Activated T-cell treated with anti-CD3 and anti-CD28 coated beads for 1 hour (primary cell): ENCODE measurements at regions not wholly inside any gene's neighbourhood (a gene's known extent, or its start where the extent isn't known, plus 50 kb on each side); places are given as distances from the start of the nearest gene placed in this dataset.

Experiments
- DNase-seq: peaks from one replicate; pipeline ENCODE4 v3.0.0-alpha.2; 2020; ENCODE audit warnings: low read depth

DNA sequence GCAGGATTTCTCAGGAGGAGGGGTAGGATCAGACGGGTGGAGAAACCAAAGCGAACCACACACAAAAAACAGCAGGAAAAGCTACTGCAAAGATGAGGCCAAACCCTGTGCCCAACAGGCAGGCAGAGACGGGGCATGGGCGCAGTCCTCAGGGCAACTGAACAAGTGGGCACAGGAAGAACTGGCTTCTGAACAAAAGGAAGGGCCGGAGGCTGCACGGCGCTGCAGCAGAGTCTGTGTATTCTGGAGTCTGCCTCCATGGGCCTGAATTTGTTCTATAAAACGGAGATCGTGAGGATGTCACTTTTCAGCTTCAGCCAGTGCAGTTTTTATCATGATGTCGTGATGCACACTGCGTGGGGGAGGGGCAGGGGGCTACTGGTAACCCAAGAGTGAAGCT is 1026.0 kb downstream of the TBC1D22A start:
- no peak for DNase-seq

DNA sequence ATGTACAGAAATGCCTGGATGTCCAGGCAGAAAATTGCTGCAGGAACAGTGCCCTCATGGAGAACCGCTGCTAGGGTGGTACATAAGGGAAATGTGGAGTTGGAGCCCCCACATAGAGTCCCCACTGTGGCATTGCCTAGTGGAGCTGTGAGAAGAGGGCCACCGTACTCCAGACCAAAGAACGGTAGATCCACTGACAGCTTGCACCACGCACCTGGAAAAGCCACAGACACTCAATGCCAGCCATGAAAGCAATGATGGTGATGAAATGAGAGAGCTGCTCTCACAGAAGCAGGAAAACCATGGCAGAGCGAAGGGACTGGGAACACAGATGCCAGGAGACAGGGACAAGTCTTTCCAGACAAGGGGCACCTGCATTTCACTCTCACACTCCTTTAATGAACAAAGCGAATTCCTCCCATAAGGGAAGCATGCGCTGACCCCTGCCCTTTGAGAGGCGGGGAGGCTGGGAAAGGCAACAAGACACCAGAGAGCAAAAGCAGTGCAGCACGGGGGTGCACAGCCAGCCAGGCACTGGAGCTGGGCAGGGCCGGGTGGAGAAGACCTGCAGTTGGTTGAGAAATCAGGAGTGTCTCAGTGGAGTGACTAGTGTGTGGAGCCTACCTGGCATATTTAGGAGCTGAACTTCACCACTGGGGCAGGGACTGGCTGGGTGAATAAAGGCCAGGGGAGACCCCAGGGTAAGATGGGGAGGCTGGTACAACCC is 1025.2 kb downstream of the TBC1D22A start:
- no peak for DNase-seq

DNA sequence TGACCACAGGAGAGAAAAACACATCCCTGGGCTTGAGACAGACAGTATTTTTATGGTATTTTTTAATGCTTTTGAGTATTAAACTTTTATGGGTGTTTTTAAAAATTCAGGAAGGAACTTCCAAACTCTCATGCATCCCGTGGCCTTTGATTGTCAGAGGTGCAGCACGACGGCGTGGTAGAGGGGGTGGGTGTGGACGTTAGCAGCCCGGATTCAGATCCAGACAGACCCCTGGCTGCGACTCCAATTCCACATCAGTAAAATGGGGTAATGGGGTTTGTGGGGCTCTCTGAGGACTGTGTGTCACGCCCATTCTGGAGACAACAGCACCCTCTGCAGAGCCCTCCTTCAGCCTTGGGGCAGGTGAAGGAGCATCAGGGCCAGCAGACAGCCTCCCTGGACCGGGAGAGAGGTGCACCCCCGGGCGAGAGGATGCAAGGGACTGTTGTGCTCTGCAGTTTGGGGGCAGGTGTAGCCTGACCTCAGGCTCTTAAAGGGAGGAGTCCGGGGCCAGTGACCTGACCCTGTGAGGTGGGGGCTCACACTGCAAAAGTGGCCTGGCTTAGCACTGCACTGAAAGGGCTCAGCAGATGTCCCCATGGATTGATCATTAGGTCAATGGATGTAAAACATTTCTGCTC is 1024.3 kb downstream of the TBC1D22A start:
- DNase-seq: no peak

DNA sequence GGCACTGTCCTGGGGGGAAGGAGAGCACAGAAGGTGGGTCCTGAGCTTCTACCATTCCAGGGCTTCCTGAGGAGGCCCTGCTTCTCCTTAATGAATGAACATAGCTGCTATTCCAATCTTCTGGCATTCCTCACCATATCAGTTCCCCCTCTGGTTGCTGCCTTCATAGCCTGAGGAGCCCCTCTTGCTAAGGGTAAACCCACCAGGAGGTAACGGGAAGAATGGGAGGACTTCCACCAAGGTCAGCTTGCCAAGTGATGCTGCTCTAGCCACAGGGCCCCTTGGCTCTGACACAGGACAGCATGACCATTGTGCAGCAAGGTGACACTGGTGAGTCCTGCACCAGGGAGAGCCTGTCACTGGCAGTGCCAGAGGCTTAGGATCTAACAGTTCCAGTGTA is 1022.5 kb downstream of the TBC1D22A start:
- DNase-seq: no peak

DNA sequence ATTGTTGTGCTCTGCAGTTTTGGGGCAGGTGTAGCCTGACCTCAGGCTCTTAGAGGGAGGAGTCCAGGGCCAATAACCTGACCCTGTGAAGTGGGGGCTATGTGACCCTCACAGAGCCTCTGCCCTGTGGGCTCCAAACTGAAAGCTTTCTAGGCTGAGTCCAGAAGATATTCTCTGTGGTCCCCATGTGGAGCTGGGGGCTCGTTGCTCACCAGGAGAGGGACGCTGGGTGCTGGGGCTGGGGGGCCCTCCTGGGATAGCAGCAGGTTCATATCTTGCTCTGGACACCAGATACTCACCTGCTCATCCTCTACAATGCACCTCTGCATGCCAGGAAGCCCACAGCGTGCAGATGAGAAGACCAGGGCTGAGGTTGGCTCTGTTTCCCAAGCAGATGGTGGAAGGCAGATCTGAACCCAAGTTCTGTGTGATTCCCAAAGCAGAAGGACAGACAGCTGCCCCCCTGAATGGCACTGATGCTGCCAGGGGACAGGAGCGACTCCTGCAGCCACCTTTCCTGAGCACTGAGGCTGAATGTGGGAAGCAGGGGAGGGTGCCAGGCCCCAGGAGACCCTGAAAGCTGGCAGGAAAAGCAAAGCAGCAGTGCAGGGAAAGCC is 1022.0 kb downstream of the TBC1D22A start:
- DNase-seq: no peak

DNA sequence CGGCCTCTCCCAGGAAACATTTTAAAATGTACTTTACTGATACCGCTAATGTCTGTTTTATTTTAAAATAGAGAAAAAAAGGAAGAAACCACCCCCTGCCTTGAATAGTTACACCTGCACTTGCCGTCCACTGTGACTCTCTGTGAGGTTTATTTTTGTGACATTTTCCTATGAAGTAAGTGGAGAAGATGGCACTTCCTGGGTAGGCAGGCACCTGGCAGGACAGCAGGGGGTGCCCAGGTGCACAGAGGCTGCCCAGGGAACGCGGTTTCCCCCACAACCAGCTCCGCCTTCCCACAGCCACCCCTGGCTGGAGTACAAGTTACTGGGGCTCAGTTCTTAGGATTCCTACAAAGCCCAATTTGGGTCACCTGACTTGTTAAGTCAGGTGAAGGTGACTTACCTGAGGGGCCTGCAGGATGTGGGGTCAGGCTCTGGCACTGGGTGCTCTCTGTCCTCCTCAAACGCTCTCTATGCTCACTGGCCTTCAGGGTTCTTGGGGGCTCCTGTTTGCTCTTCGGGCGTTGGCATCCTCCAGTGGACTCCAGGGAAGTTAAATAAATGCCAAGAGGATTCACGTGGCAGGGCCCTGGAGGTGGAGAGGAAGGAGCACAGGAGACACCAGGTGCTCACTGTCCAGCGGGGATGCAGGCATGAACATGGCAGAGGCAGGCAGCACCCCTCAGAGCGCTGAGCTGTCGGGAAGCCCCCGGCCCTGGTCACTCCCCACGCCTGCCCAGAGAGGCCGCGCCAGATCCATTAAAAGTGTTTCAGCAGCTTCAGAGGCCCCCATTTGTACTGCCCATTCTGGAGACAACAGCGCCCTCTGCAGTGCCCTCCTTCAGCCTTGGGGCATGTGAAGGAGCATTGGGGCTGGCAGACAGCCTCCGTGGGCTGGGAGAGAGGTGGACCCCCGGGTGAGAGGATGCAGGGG is 1021.2 kb downstream of the TBC1D22A start:
- DNase-seq: no peak

DNA sequence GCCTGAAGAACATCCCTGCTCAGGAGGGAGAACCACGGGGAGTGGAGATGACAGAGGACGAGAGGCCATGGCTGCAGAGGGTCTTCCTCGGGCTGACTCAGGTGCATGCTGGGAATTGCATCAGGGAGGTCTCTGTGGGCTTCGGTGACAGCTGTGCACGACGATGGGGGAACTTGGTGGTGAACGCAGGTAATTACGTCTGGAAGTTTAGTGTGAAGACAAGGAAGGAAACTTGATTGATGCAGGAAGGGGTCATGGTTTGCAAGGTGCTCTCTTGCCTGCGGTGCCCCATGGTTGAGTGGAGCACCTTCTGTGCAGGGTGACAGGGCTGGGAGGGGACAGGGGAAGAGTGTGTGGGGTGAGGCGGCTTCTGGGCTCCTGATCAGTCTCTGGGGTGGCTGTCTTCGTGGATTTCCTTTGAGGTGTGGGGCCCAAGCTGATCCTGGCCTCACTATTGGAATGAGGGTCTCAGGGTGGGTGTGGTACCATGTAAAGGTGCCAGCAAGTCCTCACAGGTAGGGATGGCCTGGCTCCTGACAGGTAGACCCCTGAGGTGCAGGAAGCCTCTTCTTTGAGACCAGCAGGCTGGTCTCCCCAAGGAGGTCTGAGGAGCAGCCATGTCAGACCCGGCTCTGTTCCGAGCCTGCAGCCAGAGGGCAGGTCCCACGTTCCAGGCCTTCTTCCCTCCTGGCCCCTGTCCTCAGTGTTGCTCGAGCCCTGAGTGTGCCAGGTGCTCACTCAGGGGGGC is 1020.1 kb downstream of the TBC1D22A start:
- no peak for DNase-seq

DNA sequence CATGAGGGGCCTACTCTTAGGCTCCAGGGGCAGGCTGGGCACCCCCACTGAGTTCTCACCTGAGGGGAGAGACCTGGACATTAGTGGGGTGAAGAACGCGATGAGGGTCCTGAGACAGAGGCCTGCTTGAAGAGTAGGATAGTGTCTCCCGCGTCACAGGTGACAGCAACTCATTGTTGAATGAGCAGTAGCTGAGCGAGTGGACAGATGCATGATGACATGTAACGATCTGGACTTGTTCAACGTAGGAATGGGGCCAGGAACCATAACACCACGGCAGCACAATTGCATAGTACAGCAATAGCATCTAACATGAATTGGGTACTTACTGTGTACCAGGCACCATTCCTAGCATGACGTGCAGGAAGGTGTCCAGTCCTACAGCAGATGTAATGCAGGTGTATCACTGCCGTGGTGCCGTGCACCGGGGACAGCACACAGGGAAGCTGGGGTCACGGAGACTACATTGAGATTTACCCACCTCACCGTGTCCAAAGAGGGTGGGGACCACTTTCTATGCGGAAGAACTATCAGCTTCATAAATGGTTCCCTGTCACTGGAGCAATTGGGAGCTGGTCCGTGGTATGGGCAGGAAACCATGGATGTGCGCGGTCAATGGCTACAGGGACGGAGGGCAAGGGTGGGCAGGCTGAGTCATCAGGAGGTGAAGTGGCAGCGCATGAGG is 1019.1 kb downstream of the TBC1D22A start:
- no peak for DNase-seq

DNA sequence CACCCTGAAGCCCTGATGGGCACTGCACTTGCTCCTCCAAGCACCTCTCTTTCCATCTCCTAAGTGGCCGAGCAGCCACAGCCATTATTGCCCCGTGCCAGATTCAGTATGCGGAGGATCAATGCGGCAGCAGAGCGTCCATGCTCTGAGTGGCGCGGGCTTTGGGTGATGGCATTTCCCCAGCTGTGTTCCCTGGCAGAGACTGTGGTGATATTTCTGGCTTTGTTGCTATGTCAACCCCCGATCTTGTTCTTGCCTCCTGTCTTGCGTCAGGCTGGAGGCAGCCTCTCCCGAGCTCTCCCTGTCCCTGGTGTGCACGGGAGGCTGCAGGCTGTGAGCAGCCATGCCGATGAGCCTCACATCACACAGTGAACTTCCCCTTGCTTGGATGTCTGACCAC is 1018.6 kb downstream of the TBC1D22A start:
- DNase-seq: no peak

DNA sequence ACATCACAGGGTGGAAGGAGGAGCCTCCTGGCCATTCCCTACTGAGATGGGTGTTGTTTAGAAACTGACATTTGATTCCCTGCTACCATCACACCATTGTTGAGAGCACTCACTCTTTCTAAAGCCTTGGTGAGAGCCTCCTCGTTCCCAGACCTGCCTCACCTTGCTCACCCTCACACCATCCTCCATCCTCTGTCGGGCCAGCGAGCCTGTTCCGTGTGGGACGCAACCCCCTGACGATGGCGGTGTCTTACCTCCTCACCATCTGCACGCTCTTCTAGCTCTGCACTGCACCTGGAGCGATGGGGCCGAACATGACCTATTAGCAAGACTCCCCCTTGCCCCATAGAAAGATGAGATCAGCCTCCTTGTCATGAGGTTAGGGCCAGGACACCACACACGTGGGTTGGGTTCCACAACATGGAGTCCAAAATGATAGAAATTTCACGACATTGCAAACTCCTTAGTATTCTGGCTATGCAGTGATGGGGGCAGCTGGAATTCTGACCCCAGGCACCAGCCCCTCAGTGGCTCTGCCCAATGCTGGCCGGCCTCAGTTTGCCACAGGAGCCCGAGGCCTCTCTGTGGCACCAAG is 1017.9 kb downstream of the TBC1D22A start:
- no peak for DNase-seq

DNA sequence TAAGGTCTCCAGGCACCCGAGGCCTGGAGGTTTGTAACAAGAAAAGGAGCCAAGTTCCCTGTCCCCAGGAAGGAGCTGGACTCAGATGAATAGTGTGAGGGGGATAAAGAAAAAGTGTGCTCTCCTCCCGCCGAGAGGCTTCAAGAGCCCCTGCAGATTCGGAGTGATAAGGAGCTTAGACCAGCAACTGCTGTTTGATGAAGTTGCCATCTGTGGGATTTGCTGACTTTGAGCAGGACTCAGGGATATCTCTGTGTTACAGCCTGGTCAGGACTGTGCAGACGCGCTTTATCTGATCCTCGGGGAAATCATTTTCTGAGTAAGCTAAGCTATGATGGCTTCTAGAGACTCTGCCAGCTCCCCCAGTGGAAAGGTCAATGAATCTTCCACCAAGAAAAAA is 1017.0 kb downstream of the TBC1D22A start:
- no peak for DNase-seq

DNA sequence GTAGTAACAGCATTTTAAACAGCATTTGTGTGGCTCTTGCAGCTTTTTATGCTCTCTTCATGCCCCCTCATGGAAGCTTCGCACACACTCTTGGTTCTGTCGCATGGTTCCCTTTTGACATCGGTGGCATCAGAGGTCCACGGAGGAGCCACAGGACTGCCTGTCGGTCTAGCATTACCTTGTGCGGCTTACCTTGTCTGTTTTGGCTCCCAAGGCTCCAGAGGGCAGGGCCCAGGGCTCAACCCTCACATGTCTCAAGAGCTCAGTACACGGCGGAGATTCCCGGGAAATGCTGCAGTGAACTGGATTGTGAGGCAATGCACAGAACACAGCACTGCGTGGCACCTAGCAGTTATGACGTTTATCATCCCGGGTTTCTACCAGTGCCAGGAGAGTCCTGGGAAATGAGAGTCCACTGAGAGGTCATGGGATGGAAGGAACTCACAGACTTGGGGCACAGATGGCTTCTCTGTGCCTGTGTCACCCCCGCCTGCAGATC is 1015.8 kb downstream of the TBC1D22A start:
- DNase-seq: no peak

DNA sequence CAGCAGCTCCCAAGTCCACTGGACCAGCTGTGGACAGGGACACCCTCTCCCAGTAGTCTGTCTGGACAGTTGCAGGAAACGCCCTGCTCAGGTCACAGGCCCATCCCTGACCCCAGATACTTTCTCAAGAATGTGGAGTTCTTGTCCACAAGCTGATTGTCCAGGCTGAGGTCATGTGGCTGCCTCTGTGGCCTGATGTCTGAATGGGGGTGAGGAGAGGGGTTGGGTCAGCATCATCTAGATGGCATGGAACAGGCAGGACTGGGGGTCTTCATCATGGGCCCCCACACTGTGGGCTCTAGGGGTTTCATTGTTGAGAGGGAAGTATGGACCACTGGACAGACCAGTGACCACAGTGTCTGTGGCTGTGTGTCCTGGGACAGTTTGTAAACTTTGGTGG is 1015.0 kb downstream of the TBC1D22A start:
- no peak for DNase-seq

DNA sequence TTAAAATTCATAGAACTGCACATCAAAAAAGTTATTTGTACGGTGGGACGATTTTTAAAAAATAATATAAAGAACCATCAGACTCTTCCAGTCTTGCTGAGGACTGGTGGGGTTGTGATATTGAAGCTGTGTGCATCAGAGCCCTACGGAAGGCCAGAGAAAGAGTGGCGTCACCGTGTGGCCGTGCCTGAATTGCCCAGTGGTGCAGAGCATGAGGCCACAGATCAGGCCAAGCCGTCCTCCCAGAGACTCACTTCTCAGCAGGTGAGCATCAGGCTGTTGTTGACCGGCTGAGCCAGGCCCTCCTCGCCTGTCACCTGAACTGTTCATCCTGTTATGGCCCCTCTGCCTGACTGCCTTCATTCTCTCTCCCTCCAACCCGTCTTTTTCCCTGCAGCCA is 1013.9 kb downstream of the TBC1D22A start:
- DNase-seq: no peak

DNA sequence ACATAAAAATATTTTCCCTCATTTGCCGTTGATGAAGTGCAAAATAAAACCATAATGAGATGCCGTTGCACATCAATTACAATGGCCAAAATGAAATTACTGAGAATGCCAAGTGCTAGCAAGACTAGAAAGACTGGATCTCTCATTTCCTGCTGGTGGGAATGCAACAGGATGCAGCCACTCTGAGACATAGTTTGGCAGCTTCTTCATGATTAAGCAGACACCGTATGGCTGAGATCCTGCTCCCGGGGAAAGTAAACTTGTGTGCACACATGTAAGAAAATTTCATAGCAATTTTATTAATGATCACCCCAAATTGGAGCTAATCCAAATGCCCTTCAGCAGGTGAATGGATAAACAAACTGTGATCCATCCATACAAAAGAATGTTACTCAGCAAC is 1013.2 kb downstream of the TBC1D22A start:
- DNase-seq: no peak

DNA sequence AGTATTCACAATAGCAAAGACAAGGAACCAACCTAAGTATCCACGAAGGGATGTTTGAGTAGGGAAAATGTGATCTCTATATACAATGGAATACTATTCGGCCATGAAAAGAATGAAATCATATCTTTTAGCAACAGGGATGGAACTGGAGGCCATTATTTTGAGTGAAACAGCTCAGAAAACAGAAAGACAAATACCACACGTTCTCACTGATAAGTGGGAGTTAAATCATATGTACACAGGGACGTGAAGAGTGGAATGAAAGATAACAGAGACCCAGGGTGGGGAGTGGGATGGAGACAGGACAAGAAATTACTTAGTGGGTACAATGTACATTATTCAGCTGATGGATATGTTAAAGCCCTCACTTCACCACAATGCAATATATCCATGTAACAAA is 1012.7 kb downstream of the TBC1D22A start:
- DNase-seq: no peak

DNA sequence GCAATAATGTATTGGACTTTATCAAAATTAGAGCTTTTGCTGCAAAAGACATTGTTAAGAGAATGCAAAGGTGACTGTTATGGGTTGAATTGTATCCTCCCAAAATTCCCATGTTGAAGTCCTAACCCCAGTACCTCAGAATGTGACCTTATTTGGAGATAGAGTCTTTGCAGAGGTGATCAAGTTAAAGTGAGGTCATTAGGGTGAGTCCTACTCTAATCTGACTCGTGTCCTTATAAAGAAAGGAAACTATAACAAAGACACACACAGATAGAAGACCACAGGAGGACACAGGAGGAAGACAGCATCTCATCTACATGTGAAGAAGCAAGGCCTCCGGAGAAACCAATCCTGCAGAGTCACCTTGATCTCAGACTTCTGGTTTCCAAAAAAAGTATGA is 1011.2 kb downstream of the TBC1D22A start:
- no peak for DNase-seq

DNA sequence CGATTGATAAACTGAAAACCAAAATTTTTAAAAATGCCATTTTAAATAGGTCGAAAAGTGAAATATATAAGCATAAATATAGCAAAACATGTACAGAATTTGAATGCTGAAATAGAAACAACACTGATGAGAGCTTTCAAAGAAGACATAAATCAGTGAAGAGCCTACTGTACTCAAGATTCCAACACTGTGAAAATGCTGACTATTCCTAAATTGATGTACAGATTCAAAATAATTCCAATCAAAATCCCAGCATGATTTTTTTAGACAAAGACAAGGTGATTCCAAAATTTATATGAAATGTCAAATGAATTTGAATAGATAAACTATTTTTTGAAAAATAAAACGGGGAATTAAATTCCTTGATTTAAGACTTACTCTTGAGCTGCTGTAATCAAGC is 1010.4 kb downstream of the TBC1D22A start:
- no peak for DNase-seq

DNA sequence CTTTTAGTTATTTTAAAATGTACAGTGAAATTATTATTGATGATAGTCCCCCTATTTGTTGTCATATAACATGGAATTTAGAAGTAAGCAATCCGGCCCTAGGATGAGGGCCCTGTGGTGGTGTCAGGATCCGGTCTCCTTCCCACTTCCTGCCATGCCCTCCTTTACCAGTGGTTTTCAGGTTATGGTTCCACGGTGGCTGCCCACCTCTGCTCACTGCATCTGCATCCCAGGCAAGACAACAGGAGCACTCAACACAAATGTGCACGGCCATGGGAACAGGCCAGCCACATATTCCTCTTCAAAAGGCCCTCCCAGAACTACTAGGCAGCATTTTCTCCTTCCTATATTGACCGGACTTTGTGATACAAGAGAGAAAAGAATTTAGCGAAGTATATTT is 1007.2 kb downstream of the TBC1D22A start:
- DNase-seq: no peak

DNA sequence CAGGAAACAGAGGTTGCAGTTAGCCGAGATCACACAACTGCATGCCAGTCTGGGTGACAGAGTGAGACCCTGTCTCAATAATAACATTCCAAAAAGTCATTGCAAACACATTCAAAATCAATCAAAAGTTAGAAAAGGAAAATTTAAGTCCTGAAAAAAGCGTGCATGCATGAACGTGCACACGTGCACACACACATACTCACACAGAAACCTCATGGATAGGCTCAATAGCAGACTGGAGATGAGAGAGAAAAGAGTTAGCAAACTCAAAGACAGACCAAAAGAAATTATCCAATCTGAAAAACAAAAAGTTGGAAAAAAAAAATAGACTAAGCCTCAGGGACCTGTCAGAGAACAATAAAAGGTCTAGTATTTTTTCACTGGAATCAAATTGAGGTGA is 1005.6 kb downstream of the TBC1D22A start:
- DNase-seq: no peak

DNA sequence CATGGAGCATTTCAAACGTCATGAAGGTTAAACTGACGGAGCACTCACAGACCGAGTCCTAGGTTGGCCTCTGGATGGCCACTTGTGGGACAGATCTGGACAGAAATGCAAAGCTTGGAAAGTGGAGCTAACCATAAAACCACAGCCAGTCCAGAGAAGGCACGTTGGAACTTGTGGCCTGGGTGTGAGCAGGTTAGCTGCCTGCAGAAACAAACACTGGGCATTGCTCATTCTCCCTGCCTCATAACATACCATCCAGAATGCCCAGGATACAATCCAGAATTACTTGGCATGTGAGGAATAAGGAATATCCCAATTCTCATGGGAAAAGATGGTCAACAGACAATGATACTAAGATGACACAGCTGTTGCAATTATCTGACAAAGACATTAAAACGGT is 1005.0 kb downstream of the TBC1D22A start:
- DNase-seq: no peak
